ENCODE measurements at regions not wholly inside any gene's neighbourhood (a gene's known extent, or its start where the extent isn't known, plus 50 kb on each side); places are given as distances from the start of the nearest gene placed in this dataset.

DNA sequence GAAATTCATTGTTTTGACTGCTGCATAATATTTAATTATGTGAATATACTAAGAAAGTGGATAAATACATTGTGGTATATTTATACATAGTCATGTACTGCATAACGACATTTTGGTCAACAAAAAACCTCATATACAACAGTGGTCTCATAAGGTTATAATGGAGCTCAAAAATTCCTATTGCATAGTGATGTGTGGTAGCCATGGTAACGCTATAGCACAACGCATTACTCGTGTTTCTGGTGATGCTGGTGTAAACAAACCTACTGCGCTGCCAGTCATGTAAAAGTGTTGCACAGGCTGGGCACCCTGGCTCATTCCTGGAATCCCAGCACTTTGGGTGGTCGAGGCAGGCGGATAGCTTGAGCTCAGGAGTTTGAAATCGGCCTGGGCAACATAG lies 52.6 kb upstream of the NHLH2 start:
- no peak for DNase-seq

DNA sequence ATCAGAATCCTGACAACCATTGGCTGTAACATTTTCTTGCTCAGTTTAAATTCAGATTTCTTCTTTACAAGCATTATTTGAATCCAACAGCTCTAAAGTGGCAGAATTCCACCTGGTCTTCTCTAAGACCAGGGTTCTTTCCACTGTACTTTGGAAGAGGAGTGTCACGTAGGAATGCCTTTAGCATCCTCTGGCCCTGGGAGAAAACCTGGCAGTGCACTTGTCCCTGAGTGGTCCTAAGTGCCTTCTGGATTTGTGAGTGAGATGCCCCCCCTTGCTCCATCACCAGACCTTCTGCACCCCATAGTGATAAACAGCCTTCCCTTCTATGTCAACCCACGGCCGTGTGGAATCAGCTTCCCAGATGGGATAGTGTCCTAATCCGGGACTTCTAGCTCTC lies 57.1 kb upstream of the NHLH2 start:
- DNase-seq = no peak

GRCh38 chr1:115900856-115901255 lies 59.9 kb upstream of the NHLH2 start:
- no peak for DNase-seq

GRCh38 chr1:115906627-115907026 lies 65.7 kb upstream of the NHLH2 start:
- DNase-seq = no peak

- no peak for DNase-seq
These were observed 66.2 kb upstream of the NHLH2 start for GRCh38 chr1:115907092-115907491.

DNA sequence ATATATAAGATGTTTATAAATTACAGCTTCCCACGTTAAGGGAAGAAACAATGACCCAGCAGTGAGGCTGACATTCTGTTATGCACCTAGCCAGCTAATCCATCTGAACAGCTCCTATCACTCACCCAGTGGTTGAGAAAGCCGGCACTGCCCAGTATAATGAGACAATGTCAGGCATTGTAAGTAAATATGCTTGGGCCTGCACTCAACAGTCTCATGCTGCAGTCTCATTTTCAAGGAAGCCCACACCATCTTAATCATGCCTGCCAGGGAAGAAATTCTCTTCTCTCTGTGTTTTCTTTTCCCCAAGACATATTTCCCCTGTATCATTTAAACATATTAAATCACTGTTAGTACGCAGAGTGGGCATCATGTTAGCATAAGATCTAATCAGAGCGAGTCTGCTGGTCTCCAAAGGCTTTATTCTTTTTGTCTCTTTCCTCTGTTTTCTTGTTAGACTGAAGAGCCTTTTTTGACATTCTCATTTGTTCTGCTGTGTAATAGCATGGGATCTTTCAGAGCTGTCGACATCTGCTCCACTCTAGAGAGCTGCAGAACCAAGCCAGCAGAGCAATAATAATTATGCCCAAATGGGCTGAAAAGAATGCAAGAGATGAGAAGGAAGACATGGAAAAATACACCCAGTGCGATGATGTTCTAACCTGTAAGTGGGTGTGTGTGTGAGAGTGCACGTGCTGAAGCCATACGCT lies 67.6 kb upstream of the SLC22A15 start:
- peak; percentile 91 for DNase-seq

DNA sequence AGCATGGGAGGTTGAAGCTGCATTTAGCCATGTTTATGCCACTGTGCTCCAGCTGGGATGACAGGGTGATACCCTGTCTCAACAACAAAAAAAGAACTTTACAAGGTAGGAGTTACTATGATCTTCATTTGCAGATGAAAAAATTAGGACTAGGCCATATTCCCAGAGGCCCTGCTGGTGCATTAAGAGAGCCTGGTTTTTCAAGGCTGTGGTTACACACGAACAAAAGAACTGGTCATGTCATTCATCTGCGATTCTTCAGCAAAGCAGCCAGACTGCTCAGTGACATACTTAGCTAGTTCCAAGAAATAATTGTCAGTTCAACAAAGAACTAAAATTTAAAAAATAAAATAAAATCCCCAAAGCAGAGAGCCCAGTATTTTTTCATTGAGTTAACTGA lies 66.1 kb upstream of the SLC22A15 start:
- no peak for DNase-seq

GRCh38 chr1:115911294-115911693 lies 65.0 kb upstream of the SLC22A15 start:
- DNase-seq = no peak

DNA sequence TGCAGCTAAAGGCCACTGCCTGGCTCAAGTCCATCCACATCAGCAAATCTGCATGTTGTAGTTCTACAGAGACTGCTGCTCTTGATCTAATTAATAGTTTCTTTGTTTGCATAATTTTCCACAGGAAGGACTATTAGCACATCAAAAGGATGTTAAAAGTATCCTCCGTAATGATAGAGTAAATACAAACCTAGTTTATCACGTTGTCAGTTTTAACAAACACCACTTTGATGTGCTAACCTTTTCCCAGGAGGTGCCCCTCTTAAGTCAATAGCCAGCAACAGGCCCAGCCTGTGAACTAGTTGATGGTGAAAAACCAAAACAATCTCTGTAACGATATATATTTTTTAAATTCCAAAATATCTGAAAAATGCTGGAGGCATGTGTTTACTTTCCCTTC lies 64.2 kb upstream of the SLC22A15 start:
- DNase-seq = no peak

DNA sequence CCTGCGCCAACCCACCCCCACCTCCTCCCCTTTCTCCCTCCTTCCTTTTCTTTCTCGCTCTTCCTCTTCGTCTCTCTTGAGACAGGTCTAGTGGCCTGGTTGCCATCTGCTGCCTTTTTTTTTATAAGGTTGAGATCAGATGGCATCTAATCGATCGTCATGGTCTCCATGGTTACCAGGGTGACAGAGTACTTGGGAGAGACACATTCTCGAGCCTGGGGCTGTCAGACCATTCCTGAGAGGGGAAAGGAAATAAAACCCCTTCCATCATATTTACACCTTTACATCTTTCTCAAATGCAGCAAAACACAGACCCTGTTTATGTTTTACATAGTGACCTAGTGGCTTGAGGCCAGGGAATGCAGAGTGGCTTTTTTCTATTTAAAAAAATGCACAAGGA lies 53.5 kb upstream of the SLC22A15 start:
- DNase-seq = no peak

DNA sequence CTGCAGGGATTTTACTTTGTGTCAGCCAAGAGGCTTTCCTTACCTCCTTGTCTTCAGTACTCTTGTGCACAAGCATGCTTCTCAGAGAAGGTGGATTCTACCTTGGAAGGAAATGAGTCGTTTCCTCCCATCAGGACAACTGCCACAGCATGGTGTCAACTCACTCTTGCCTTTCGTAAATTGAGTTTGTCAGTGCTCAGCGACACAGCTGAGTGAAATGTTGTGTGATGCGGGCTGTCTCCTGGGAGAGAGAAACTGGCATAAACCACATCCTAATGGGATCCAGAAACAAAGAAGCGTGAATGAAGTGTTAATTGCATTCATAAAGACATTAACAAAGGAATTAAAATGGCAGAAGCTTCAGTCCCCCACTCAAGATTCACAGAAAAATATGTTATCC lies 51.5 kb upstream of the SLC22A15 start:
- DNase-seq = peak; percentile 38

DNA sequence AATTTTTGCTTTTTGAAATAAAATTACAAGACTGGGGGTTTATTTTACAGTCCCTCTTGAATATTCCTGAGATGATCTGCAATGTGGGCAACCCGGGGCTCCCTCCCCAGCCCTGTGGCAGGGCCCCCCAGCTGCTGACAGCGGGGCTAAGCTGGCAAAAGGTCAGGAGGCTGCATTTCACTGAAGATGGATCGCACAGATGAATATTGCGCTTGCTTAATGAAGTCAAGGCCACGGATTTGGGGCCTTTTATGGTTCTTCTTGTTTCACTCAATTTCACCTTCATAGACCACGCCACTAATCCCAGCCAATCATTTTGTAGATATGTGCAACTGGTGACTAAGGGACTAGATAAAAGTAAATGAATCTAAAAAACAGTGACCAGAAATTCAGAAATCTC lies 50.8 kb upstream of the SLC22A15 start:
- DNase-seq = peak; percentile 16

Measured in NCI-H2227 treated with DMSO at 0.1 percent for 48 hours (cell line).